ENCODE measurements at regions not wholly inside any gene's neighbourhood (a gene's known extent, or its start where the extent isn't known, plus 50 kb on each side); places are given as distances from the start of the nearest gene placed in this dataset.

DNA sequence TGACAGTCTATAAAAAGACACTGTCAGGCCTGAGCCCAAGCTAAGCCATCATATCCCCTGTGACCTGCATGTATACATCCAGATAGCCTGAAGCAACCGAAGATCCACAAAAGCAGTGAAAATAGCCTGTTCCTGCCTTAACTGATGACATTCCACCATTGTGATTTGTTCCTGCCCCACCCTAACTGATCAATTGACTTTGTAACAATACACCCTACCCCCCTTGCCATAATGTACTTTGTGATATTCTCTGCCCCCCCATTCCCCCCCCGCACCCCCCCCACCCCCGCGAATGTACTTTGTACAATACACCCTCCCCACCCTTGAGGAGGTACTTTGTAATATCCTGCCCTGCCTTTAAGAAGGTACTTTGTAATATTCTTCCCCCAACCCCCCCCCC lies 82.2 kb upstream of the MED13 start:
- Histone ChIP-seq H3K27me3 (ENCODE audit: control insufficient read depth in 4 of 4, insufficient read depth in 4 of 4, low read length in 3 of 4) (peaks cover 0 to 2% (median 0%) of the 10 kb centered on the region in 4 donors), H3K9ac (ENCODE audit: low read depth in 1 of 2, low read length in 2 of 2) (no peak overlapping the region), H3K27ac (ENCODE audit: low read depth in 1 of 2, low read length in 2 of 2) (no peak overlapping the region), H3K9me3 (ENCODE audit: control insufficient read depth in 4 of 4, low read length in 3 of 4) (no peaks in the 10 kb centered on the region), H3K36me3 (ENCODE audit: control insufficient read depth in 4 of 4, insufficient read depth in 3 of 4, low read depth in 1 of 4, low read length in 3 of 4) (no peaks in the 10 kb centered on the region), H3K4me1 (ENCODE audit: control insufficient read depth in 4 of 4, insufficient read depth in 4 of 4, low read length in 3 of 4) (no peaks in the 10 kb centered on the region), H3K4me3 (ENCODE audit: low read depth in 1 of 3, low read length in 3 of 3) (no peak overlapping the region)
- no peak for DNase-seq (ENCODE audit: low spot score)
- 82% methylated on average over 4 of the region's 4 CpGs for WGBS
- TF ChIP-seq EGR1 (IDR thresholded peaks at IDR 0.05; ENCODE audit: low read depth in 2 of 2) (no peak), TAF1 (conservative IDR thresholded peaks at IDR 0.05) (no peak), YY1 (IDR thresholded peaks at IDR 0.05) (no peak), RAD21 (IDR thresholded peaks at IDR 0.05) (no peak)
- TF ChIP-seq, protein P1, sequence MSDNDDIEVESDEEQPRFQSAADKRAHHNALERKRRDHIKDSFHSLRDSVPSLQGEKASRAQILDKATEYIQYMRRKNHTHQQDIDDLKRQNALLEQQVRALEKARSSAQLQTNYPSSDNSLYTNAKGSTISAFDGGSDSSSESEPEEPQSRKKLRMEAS (IDR thresholded peaks at IDR 0.05), result no peak

DNA sequence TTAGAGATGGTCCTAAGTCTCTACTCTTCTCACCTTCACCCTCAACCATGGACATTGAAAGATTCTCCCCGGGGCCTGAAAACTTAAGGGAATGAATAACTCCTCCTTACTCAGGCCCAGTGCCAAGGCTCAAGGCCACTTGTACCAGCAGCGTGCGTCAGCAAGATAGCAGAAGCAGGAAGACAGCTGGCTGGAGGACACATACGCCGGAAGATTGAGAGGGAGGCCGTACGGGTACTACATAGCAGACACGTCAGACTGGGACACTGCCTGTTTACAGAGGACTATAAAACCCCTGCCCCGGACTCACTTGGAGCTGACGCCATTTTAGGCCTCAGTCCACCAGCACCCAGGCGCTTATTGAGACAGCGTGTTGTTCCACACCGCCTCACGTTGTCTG lies 75.8 kb upstream of the MED13 start:
- Histone ChIP-seq H3K9me3 (ENCODE audit: control insufficient read depth in 4 of 4, low read length in 3 of 4) (no peaks in the 10 kb centered on the region), H3K27ac (ENCODE audit: low read depth in 1 of 2, low read length in 2 of 2) (no peak overlapping the region), H3K27me3 (ENCODE audit: control insufficient read depth in 4 of 4, insufficient read depth in 4 of 4, low read length in 3 of 4) (peaks cover 0 to 5% (median 0%) of the 10 kb centered on the region in 4 donors), H3K36me3 (ENCODE audit: control insufficient read depth in 4 of 4, insufficient read depth in 3 of 4, low read depth in 1 of 4, low read length in 3 of 4) (no peaks in the 10 kb centered on the region), H3K4me3 (ENCODE audit: low read depth in 1 of 3, low read length in 3 of 3) (no peak overlapping the region), H3K4me1 (ENCODE audit: control insufficient read depth in 4 of 4, insufficient read depth in 4 of 4, low read length in 3 of 4) (peaks cover 0 to 6% (median 4%) of the 10 kb centered on the region in 4 donors), H3K9ac (ENCODE audit: low read depth in 1 of 2, low read length in 2 of 2) (no peak overlapping the region)
- DNase-seq (ENCODE audit: low spot score), result no peak
- TF ChIP-seq NR2F2 (IDR thresholded peaks at IDR 0.05), result no peak
- no peak for TF ChIP-seq HNF4G (IDR thresholded peaks at IDR 0.05)
- TF ChIP-seq, protein P2, sequence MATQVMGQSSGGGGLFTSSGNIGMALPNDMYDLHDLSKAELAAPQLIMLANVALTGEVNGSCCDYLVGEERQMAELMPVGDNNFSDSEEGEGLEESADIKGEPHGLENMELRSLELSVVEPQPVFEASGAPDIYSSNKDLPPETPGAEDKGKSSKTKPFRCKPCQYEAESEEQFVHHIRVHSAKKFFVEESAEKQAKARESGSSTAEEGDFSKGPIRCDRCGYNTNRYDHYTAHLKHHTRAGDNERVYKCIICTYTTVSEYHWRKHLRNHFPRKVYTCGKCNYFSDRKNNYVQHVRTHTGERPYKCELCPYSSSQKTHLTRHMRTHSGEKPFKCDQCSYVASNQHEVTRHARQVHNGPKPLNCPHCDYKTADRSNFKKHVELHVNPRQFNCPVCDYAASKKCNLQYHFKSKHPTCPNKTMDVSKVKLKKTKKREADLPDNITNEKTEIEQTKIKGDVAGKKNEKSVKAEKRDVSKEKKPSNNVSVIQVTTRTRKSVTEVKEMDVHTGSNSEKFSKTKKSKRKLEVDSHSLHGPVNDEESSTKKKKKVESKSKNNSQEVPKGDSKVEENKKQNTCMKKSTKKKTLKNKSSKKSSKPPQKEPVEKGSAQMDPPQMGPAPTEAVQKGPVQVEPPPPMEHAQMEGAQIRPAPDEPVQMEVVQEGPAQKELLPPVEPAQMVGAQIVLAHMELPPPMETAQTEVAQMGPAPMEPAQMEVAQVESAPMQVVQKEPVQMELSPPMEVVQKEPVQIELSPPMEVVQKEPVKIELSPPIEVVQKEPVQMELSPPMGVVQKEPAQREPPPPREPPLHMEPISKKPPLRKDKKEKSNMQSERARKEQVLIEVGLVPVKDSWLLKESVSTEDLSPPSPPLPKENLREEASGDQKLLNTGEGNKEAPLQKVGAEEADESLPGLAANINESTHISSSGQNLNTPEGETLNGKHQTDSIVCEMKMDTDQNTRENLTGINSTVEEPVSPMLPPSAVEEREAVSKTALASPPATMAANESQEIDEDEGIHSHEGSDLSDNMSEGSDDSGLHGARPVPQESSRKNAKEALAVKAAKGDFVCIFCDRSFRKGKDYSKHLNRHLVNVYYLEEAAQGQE (IDR thresholded peaks at IDR 0.05), result no peak
- TF ChIP-seq, protein P3, sequence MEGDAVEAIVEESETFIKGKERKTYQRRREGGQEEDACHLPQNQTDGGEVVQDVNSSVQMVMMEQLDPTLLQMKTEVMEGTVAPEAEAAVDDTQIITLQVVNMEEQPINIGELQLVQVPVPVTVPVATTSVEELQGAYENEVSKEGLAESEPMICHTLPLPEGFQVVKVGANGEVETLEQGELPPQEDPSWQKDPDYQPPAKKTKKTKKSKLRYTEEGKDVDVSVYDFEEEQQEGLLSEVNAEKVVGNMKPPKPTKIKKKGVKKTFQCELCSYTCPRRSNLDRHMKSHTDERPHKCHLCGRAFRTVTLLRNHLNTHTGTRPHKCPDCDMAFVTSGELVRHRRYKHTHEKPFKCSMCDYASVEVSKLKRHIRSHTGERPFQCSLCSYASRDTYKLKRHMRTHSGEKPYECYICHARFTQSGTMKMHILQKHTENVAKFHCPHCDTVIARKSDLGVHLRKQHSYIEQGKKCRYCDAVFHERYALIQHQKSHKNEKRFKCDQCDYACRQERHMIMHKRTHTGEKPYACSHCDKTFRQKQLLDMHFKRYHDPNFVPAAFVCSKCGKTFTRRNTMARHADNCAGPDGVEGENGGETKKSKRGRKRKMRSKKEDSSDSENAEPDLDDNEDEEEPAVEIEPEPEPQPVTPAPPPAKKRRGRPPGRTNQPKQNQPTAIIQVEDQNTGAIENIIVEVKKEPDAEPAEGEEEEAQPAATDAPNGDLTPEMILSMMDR (IDR thresholded peaks at IDR 0.05; ENCODE audit: low read depth, low read length, missing input control), result no peak
- TF ChIP-seq JUND (IDR thresholded peaks at IDR 0.05), result no peak
- no peak for TF ChIP-seq FOXA2 (IDR thresholded peaks at IDR 0.05)
- 78% methylated on average over 14 of the region's 14 CpGs for WGBS

DNA sequence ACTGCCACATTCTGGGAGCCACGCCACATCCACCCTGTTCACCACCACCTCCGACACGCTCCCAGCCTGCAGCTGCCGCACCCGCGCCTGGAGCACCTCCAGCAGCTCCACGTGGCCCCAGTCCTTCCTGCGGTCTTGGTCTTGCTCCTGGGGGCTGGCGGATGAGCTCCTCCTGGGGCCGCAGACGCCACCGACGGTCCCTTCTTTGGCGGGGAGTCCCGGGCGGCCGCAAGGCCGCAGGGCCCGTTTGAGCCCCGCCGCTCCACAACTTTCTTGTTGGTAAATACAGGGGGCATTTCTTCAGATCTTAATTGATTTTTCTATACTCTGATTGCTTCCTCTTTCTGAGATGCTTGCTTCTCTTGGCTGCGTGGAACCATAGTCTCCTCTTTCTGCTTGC lies 75.3 kb upstream of the MED13 start:
- Histone ChIP-seq H3K27me3 (ENCODE audit: control insufficient read depth in 4 of 4, insufficient read depth in 4 of 4, low read length in 3 of 4) (peaks cover 0 to 5% (median 0%) of the 10 kb centered on the region in 4 donors), H3K27ac (ENCODE audit: low read depth in 1 of 2, low read length in 2 of 2) (no peak overlapping the region), H3K4me1 (ENCODE audit: control insufficient read depth in 4 of 4, insufficient read depth in 4 of 4, low read length in 3 of 4) (peaks cover 0 to 6% (median 4%) of the 10 kb centered on the region in 4 donors), H3K36me3 (ENCODE audit: control insufficient read depth in 4 of 4, insufficient read depth in 3 of 4, low read depth in 1 of 4, low read length in 3 of 4) (no peaks in the 10 kb centered on the region), H3K9me3 (ENCODE audit: control insufficient read depth in 4 of 4, low read length in 3 of 4) (no peaks in the 10 kb centered on the region), H3K4me3 (ENCODE audit: low read depth in 1 of 3, low read length in 3 of 3) (no peak overlapping the region), H3K9ac (ENCODE audit: low read depth in 1 of 2, low read length in 2 of 2) (no peak overlapping the region)
- 91% methylated on average over 22 of the region's 22 CpGs for WGBS
- no peak for DNase-seq (ENCODE audit: low spot score)
- TF ChIP-seq RAD21 (IDR thresholded peaks at IDR 0.05), result no peak
- TF ChIP-seq, protein P2 (IDR thresholded peaks at IDR 0.05), result no peak
- TF ChIP-seq, protein P4, sequence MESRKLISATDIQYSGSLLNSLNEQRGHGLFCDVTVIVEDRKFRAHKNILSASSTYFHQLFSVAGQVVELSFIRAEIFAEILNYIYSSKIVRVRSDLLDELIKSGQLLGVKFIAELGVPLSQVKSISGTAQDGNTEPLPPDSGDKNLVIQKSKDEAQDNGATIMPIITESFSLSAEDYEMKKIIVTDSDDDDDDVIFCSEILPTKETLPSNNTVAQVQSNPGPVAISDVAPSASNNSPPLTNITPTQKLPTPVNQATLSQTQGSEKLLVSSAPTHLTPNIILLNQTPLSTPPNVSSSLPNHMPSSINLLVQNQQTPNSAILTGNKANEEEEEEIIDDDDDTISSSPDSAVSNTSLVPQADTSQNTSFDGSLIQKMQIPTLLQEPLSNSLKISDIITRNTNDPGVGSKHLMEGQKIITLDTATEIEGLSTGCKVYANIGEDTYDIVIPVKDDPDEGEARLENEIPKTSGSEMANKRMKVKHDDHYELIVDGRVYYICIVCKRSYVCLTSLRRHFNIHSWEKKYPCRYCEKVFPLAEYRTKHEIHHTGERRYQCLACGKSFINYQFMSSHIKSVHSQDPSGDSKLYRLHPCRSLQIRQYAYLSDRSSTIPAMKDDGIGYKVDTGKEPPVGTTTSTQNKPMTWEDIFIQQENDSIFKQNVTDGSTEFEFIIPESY (IDR thresholded peaks at IDR 0.05), result no peak
- TF ChIP-seq FOXA2 (IDR thresholded peaks at IDR 0.05), result no peak
- TF ChIP-seq HNF4G (IDR thresholded peaks at IDR 0.05), result no peak
- TF ChIP-seq, protein P1 (IDR thresholded peaks at IDR 0.05), result no peak
- no peak for TF ChIP-seq GABPA (IDR thresholded peaks at IDR 0.05 in 1 of 2, conservative IDR thresholded peaks at IDR 0.05 in 1 of 2)
- TF ChIP-seq, protein P5, sequence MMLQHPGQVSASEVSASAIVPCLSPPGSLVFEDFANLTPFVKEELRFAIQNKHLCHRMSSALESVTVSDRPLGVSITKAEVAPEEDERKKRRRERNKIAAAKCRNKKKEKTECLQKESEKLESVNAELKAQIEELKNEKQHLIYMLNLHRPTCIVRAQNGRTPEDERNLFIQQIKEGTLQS (IDR thresholded peaks at IDR 0.05), result no peak
